GM18517 (cell line): ENCODE measurements at regions not wholly inside any gene's neighbourhood (a gene's known extent, or its start where the extent isn't known, plus 50 kb on each side); places are given as distances from the start of the nearest gene placed in this dataset.
"Not testable (repeated sequence)": the region's sequence is repeated elsewhere in the genome, so short reads cannot be mapped to it uniquely, and the experiment has no call there.

Source experiments
- ATAC-seq: cut with Tn5 transposase; IDR thresholded peaks from one replicate; pipeline ENCODE4 v1.9.1; 2021; ENCODE audit warnings: mild to moderate bottlenecking, moderate library complexity; ENCODE audit not compliant: unreplicated experiment

DNA sequence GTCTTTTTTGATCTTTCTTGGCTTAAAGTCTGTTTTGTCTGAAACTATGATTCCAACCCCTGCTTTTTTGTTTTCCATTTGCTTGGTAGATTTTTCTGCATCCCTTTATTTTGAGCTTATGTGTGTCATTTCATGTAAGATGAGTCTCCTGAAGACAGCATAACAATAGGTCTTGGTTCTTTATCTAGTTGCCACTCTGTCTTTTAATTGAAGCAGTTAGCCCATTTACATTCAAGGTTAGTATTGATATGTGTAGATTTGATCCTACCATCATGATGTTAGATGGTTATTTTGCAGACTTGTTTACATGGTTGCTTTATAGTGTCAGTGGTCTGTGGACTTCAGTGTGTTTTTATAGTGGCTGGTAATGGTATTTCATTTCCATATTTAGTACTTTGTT is 1678.9 kb downstream of the PCDH9 start:
- ATAC-seq: no peak

DNA sequence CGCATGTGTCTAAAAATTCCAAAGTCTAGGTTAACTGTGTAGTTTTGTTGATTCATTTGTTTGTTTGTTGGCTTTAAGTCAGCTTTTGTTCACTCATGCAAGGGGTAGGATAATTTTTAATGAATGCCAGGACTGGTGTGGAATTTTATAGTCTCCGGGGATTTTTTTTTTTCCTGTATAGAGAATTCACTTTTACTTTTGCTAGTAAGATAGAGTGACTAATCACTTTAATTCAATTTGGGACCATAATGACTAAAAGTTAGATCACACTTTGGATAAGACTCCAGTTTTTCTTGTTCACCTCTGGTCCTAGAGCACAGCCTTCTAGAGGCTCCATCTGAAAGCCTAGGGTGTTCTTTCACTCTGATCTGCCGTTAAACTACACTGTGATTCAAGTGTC is 1690.0 kb downstream of the PCDH9 start:
- ATAC-seq: no peak

DNA sequence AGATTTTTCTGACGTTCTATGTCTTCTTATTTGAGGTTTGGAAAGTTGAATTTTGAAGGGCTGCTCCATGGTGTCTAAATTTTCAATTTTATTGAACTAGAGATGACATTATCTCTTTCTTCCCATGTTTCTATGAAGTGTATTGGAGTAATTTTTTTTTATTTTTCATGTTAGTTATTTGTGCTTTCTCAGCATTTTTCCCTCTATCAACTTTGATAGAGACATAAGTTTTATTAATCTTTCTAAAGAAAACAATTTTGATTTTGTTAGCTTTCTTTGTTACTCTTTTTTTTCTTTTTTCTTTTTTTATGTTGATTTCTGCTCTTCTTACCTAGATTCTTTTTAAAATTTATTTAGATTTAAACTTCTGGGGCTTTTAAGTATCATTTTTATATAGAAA is 1694.8 kb downstream of the PCDH9 start:
- ATAC-seq: no peak

DNA sequence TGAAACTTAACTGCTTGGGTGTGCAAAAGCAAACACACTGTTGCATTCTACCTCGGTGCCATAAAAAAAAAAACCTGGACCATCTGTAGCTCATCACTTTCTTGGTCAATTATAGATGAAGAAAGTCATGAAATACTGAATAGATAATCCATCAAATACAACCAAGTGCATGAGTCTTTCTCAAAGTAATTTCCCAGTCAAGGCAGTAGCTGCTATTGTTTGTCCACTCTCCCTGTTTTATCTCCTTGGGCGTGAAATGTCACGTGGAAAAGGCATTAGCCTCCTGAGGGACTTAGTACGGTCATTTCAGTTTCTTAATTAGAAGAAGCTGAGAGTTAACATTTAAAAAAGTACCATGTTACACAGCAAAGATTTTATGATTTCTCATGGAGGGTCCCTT is 1697.9 kb downstream of the PCDH9 start:
- no peak for ATAC-seq

DNA sequence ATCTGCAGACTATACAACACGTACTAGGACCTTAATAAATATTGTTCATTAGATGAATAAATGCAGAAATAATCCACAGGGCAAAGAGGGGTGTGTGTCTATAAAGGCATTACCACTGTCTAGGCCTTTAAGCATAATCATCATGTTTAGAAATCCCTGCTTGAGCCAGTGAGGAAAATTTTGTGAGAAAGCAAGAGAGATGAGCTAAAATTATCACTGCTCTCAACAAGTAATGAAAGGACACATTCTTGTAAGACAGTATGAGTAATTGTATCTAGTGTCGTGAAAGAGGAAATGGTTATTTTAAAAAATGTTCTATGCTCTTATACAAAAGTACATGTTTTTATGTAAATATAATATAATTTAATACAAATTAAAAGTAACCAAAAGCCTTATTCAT is 1699.4 kb downstream of the PCDH9 start:
- no peak for ATAC-seq

DNA sequence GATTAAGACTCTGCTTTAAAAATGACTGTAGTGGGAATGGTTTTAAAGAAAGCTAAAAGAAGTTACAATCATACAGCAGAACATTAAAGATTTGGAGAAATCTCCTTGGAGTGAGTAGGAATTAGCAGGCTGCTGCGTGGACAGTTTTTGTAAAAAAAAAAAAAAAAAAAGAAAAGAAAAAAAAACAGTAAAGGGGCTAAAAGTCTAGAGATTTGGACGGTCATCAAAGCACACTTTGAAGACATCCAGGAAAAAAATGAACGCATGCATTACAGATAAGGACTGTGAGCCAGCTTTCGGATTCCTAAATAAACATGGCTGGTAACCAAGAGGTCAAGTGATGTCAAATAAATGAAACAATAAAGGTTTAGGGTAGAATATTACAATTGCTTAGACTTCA is 1700.6 kb downstream of the PCDH9 start:
- ATAC-seq: no peak

DNA sequence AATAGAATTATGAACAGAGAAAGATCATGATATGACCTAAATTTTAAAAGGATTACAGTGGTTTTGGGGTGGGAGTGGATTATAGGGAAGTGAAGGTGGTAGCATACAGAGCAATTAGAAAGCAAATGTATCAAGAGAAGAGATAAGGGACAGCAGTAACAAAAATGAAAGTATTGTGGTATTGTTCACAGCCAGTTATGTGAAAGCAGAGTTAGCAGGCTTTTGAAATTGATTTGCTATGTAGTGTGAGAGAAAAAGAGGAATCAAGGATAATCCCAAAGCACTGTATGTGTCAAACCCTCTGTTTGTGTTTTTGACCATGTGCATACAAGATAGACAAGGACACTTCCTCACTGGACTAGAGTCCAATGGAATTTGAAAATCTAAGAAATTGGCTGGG is 1721.4 kb downstream of the PCDH9 start:
- no peak for ATAC-seq

DNA sequence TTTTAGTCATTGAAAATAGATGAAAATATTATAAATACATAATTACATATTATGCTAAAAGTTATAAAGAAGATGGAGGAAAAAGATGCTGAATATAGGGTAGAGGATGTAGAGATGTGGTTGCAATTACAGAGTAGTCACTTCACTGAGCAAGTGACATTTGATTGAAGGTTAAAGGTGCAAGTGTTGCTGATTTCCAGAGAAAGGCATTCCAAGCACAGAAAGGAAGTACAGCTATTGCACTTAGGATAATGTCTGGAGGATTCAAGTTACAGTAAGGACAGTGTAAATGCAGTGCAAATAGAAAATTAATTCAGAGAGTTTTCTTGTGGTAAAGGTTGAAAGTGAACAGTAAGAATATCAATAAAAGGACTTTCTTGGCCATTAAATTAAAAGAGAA is 1721.8 kb downstream of the PCDH9 start:
- no peak for ATAC-seq

DNA sequence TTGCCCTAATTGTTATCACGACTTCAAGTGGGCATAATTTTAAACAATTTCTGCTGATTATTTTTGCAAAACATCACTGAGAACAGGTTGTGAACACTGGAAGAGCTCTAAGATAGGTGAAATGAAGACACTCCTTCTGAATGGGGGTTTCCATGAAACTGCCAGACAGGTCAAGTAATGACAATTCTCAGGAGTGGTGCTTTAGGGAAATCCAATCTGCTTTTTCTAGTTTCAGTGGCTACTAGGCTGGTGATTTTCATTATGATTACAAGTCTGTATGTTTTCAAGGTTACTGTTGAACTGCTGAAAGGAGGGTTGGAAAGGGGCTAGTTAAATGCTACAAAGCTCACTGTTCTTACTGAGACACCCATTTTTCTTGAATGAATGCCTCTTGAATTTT is 1724.2 kb downstream of the PCDH9 start:
- no peak for ATAC-seq

DNA sequence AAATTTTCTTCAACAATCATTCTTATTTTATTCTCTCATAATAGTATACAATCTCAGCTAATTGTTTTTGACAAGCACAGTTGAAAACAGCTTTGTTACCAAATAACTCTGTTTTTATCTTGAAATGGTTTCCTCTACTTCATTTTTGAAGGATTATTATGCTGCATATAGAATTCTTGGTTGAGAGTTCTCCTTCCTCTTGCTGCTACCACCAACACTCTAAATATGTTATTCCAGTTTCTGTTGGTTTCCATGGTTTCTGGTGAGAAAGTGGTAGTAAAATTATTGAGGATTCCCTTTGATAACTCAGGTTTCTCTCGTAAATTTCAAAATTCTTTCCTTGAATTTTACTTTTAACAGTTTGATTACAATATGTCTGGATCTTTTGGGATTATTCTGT is 1725.9 kb downstream of the PCDH9 start:
- no peak for ATAC-seq

DNA sequence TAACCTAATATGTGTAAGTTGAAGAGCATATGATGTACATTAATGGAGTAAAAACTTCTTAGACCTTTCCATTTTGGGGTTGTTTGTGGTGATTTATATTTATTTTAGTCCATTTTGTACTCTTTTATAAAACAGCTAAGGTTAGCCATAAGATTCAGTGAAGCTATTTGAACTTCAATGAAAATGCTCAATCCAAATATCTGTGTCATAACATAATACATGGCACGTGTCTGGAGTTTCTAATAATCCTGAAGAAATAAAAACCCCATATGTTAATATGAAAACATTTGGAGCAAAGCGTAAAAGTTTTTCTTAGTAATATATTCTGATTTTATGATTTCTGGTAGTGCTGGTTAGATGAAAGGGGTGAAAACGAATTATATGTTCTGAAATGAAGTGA is 1729.7 kb downstream of the PCDH9 start:
- ATAC-seq: no peak

DNA sequence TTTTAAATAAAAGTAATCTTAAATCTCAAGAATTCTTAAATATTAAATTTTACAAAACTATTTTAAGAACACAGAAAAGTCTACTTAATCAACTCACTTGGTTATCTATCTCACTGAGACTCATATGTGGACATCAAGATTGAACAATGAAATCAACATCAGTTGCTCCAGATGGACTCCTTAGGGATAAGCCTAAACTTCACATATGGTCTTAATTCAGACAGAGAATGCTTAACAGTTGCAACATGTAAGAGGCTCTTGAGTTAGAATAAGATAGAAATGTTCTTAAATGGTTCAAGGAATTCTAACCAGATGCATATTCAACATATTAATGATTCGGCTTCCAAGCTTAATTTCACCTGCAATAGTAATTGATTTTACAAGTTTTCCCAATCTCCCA is 1730.9 kb downstream of the PCDH9 start:
- ATAC-seq: no peak

DNA sequence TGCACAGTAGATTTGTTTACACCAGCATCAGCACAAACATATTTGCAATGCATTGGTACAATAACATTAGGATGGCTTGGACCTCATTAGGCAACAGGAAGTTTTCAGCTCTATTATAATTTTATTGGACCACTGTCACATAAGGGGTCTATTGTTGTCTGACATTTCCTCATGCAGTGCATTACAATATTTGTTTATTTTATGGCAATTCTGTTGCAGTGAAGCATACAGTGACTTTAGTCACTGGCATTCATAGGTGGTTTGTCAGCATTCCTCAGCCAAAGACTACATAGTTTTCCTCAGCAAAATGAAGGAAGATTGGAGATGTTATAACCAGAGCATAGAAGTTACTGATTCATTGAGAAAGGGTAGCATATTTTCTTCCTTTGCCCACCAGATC is 1732.9 kb downstream of the PCDH9 start:
- ATAC-seq: no peak

DNA sequence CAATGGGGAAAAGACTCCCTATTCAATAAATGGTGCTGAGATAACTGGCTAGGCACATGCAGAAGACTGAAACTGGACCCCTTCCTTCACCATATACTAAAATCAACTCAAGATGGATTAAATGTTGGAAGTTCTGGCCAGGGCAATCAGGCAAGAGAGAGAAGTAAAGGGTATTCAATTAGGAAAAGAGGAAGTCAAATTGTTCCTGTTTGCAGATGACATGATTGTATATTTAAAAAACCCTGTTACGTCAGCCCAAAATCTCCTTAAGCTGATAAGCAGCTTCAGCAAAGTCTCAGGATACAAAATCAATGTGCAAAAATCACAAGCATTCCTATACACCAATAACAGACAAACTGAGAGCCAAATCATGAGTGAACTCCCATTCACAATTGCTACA is 1739.4 kb downstream of the PCDH9 start:
- not testable (repeated sequence) for ATAC-seq

DNA sequence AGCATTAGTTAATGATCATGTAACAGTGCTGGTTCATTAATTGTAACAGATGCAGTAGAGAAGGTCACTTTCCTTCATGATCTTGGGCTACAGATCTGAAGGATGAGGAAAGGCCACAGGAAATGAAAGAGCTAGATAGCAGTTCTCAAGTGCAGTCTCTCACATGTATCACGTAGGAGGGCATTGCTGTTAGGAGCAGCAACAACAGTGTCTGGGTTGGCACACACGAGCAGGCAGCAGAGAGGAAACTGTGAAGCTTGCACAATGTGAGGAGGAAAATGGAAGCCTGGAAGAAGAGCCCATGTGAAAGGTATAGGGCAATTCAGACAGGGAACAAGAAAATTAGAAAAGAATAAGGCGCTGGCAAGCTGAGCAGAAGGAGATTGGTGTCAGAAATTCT is 1741.5 kb downstream of the PCDH9 start:
- ATAC-seq: no peak

DNA sequence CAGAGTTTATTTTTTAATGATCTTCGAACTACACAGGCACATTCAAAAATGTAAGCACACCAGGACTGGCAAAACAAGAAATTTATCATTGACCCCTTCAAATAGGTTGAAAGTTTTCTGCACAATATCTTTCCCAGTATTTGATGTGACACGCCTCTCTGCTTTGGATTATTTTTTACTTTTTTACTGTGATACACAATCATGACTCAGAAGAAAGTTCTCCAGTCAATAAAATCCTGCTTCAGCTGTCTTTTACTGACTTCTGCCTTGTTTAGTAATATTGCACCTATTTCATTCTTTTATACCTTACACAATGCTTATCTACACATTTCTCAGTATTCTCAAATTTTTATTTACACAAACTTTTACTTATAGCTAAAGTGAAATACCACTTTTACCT is 1750.4 kb downstream of the PCDH9 start:
- no peak for ATAC-seq

DNA sequence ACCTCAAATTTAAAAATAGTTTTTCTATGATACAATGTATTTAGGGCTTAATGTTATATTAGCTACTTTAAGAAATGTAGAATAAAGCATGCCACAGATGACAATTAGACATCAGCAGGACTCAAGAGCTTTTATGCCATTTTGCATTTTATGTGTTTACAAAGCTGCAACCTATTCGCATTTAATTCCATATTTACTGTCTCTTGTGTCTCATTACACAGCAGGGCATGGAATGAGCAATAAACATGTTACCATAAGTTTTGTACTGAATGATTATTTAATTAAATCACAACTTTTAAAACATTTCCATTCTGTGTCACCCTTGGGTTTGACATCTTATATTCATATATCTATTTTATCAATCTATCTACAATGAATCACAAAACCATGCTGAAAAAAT is 1756.9 kb downstream of the PCDH9 start:
- no peak for ATAC-seq

DNA sequence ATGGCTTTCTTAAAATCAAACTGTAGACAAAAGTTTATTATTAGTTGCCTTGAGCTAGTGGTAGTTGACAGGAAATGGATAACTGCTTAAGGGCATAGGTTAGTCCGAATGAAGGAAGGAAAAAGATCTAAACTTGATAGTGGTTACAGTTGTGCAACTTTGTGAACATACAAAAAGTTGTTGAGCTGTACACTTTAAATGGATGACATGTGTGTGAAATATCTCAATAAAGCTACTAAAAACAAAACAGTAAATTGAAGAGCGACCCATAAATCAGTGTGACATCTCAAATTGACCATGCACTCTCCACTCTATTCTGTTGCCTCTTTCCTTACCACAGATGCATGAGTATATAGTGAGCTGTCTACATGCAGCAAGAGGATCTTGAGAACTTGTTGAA is 1757.8 kb downstream of the PCDH9 start:
- no peak for ATAC-seq

DNA sequence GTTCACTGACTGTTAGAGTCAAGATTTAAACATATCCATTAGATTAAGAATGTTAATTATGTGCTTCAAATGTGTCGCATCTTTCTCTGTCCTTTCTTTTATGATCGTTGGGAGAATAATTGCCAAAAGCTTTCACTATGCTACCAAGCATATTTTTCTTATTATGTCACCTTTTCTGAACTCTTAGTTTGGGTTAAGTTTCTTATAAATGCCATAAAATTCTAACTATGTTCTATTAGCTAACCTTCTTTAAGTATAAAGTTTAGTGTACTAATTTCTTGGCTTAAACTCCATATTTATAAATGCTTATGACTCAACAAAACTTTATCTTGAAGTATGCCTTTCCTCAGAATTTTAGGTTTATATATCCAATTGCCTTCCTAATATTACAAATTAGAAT is 1759.4 kb downstream of the PCDH9 start:
- no peak for ATAC-seq

DNA sequence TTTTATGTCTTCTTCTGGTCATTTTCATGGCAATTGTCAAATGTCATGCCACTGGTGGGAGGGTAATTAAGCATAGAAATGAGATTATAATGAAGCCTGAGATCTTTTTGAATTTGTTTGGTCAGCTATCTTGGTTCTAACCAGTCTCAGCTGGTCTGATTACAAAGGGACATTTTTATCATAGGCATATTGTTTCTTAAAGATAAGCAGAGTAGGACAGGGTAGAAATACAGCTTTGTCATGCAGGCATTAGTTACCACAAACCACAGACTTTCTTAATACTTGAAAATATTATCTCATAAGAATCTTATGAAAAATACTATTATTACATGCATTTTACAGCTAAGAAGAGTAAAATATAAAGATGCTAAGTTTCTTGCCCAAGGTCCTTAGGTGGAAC is 1761.5 kb downstream of the PCDH9 start:
- ATAC-seq: no peak

DNA sequence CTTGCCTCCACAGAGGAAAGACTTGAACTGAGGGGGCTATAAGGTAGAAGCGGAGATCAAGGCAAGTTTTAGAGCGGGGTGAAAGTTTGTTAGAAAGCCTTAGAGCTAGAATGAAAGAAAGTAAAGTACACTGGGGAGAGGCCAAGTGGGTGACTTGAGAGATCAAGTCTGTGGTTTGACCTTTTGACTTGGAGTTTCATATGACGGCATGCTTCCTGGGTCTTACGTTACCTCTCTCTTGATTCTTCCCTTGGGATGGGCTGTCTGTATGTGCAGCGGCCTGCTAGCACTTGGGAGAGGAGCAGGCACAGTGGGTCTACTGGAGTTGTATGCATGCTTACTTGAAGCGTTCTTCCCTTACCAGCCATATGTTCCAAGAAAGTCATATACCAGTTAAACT is 1768.5 kb downstream of the PCDH9 start:
- no peak for ATAC-seq

DNA sequence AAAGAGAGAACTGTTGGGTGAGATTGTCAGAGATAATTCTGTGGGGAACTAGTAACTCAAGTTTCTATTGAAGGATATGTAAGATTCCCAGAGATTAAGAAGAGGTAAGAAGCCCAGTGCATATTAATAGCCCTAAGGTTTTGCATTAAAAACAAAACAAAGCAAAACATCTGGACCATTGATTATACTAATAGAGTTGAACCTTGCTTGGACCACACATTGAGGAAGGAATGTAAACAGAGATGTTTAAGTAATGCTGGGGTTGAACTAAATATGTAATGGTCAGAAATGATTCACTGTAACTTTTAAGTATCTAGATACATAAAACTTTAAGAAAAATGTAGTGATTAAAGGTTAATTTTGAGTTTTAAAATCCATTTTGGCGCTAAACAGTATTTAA is 1770.0 kb downstream of the PCDH9 start:
- no peak for ATAC-seq

DNA sequence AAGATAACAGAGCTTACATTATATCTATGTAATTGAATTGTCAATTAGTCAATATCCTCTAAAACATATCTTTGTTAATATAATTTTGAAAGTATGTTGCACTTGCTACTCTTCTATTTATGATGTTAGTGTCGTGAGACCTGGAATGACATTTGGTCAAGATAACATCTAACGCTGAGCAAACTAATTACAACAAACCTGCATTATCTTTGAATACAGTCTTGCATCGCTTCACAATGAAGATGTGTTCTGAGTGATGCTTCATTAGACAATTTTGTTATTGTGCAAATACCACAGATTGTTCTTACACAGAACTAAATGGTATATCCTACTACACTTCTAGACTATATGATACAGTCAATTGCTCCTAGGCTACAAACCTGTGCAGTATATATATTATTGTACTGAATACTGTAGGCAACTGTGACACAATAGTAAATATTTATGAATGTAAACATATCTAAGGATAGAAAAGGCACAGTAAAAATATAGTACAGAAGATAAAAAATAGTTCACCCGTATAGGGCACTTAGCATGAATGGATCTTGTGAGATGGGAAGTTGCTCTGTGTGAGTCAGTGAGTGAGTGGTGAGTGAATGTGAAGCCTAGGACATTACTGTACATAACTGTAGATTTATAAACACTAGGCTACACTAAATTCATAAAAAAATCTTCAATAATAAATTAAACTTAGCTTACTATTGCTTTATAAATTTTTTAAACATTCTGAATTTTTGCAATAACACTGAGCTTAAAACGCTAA is 1773.8 kb downstream of the PCDH9 start:
- no peak for ATAC-seq
